Endodermal cell (in vitro differentiated cells): ENCODE measurements at regions not wholly inside any gene's neighbourhood (a gene's known extent, or its start where the extent isn't known, plus 50 kb on each side); places are given as distances from the start of the nearest gene placed in this dataset.

ENCODE experiments used
- DNase-seq: peaks from one replicate; pipeline ENCODE4 v3.0.0-alpha.2; 2017
- H3K27ac ChIP-seq: 2 replicates; pipeline ENCODE4 v1.5.1; 2013; ENCODE audit warnings: mild to moderate bottlenecking, low read depth, low read length, moderate library complexity
- H3K27me3 ChIP-seq: 2 replicates; pipeline ENCODE4 v1.6.1; 2013; ENCODE audit warnings: mild to moderate bottlenecking, low read length, moderate library complexity; ENCODE audit not compliant: insufficient read depth, control insufficient read depth, poor library complexity, severe bottlenecking
- H3K36me3 ChIP-seq: 2 replicates; pipeline ENCODE4 v1.7.0; 2013; ENCODE audit warnings: mild to moderate bottlenecking, low read length, moderate library complexity; ENCODE audit not compliant: control insufficient read depth, insufficient read depth
- H3K4me1 ChIP-seq: one replicate; pipeline ENCODE4 v1.7.0; 2013; ENCODE audit warnings: low read length; ENCODE audit not compliant: control insufficient read depth, insufficient read depth
- H3K4me3 ChIP-seq: 2 replicates; pipeline ENCODE4 v1.5.1; 2013; ENCODE audit warnings: mild to moderate bottlenecking, low read length, moderate library complexity
- H3K9ac ChIP-seq: 2 replicates; pipeline ENCODE4 v1.6.1; 2013; ENCODE audit warnings: mild to moderate bottlenecking, low read length, moderate library complexity; ENCODE audit not compliant: poor library complexity, severe bottlenecking; ENCODE audit errors: extremely low read depth
- H3K9me3 ChIP-seq: 2 replicates; pipeline ENCODE4 v1.6.1; 2013; ENCODE audit warnings: mild to moderate bottlenecking, low read length, moderate library complexity; ENCODE audit not compliant: control insufficient read depth
- H3K27ac Mint-ChIP-seq: 2 replicates; pipeline ENCODE4 v1.8.0; 2020; ENCODE audit warnings: mixed read lengths
- H3K27me3 Mint-ChIP-seq: 2 replicates; pipeline ENCODE4 v1.8.0; 2021; ENCODE audit warnings: mild to moderate bottlenecking, mixed read lengths; ENCODE audit not compliant: insufficient read depth
- H3K36me3 Mint-ChIP-seq: 2 replicates; pipeline ENCODE4 v1.8.0; 2020; ENCODE audit warnings: low read depth, mixed read lengths
- H3K4me1 Mint-ChIP-seq: 2 replicates; pipeline ENCODE4 v1.8.0; 2020; ENCODE audit warnings: mixed read lengths
- H3K4me3 Mint-ChIP-seq: 2 replicates; pipeline ENCODE4 v1.8.0; 2020; ENCODE audit warnings: mild to moderate bottlenecking, moderate library complexity, mixed read lengths
- H3K9me3 Mint-ChIP-seq: 2 replicates; pipeline ENCODE4 v1.8.0; 2020; ENCODE audit warnings: mild to moderate bottlenecking, mixed read lengths
- WGBS, 2 experiments: methylation state at CpG; one replicate each; pipeline versions ENCODE4 v1.1.5 to v1.1.7; 2013; ENCODE audit warnings: missing lambda C conversion rate in 2 of 2, mixed read lengths in 1 of 2; ENCODE audit not compliant: insufficient coverage in 1 of 2, insufficient read length in 1 of 2; 5-methylcytosine and 5-hydroxymethylcytosine counted together
- TF ChIP-seq, protein P1 (sequence below): fragments of 200-600 bp; sonication (generic); conservative IDR thresholded peaks from 2 replicates; pipeline ENCODE4 v1.5.0; 2021; ENCODE audit warnings: antibody characterized with exemption, mild to moderate bottlenecking

DNA sequence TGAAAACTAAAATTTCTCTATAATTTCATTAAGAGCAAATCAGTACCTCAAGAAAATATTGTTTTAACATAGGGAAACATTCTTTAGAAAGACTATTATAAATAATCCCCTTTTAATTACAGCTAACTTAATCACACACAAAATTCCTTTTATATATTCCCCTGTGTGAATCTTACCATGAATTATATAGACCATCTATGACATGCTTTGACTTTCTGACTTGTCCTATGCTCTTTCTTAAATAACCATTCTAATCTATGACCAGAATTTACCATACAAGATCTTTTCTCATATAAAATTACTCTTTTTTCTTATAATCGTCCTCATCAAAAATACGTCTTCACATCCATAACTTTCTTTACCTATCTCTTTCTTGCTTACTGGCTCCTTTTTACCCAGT lies 824.2 kb upstream of the FAM98A start:
- Mint-ChIP-seq H3K27ac (no peak overlapping the region), H3K4me1 (no peaks in the 10 kb centered on the region), H3K36me3 (peaks cover 3% of the 10 kb centered on the region), H3K27me3 (no peaks in the 10 kb centered on the region), H3K9me3 (peaks cover 72% of the 10 kb centered on the region), H3K4me3 (no peak overlapping the region)
- no peak for DNase-seq
- H3K27me3 ChIP-seq, result no peaks in the 10 kb centered on the region
- no peaks in the 10 kb centered on the region for H3K4me1 ChIP-seq
- H3K4me3 ChIP-seq, result no peak overlapping the region
- no peak overlapping the region for H3K27ac ChIP-seq
- TF ChIP-seq, protein P1, sequence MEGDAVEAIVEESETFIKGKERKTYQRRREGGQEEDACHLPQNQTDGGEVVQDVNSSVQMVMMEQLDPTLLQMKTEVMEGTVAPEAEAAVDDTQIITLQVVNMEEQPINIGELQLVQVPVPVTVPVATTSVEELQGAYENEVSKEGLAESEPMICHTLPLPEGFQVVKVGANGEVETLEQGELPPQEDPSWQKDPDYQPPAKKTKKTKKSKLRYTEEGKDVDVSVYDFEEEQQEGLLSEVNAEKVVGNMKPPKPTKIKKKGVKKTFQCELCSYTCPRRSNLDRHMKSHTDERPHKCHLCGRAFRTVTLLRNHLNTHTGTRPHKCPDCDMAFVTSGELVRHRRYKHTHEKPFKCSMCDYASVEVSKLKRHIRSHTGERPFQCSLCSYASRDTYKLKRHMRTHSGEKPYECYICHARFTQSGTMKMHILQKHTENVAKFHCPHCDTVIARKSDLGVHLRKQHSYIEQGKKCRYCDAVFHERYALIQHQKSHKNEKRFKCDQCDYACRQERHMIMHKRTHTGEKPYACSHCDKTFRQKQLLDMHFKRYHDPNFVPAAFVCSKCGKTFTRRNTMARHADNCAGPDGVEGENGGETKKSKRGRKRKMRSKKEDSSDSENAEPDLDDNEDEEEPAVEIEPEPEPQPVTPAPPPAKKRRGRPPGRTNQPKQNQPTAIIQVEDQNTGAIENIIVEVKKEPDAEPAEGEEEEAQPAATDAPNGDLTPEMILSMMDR, result no peak
- H3K9ac ChIP-seq, result no peak overlapping the region
- WGBS, 2 experiments, result 85 to 90% methylated on average over 2 of the region's 2 CpGs
- H3K36me3 ChIP-seq, result no peaks in the 10 kb centered on the region
- peaks cover 67% of the 10 kb centered on the region for H3K9me3 ChIP-seq

- Mint-ChIP-seq H3K36me3 (peaks cover 3% of the 10 kb centered on the region), H3K27ac (no peak overlapping the region), H3K4me3 (no peak overlapping the region), H3K9me3 (peaks cover 57% of the 10 kb centered on the region), H3K4me1 (peaks cover 9% of the 10 kb centered on the region), H3K27me3 (no peaks in the 10 kb centered on the region)
- no peak overlapping the region for H3K9ac ChIP-seq
- DNase-seq, result no peak
- TF ChIP-seq, protein P1, result no peak
- H3K27ac ChIP-seq, result no peak overlapping the region
- H3K36me3 ChIP-seq, result no peaks in the 10 kb centered on the region
- H3K4me3 ChIP-seq, result no peak overlapping the region
- H3K27me3 ChIP-seq, result no peaks in the 10 kb centered on the region
- H3K4me1 ChIP-seq, result no peaks in the 10 kb centered on the region
- H3K9me3 ChIP-seq, result peaks cover 52% of the 10 kb centered on the region
Measured at GRCh38 chr2:34419856-34420255, 820.8 kb upstream of the FAM98A start.

GRCh38 chr2:34416856-34417255 lies 817.8 kb upstream of the FAM98A start:
- Mint-ChIP-seq H3K27me3 (no peaks in the 10 kb centered on the region), H3K9me3 (peaks cover 32% of the 10 kb centered on the region), H3K4me1 (peaks cover 9% of the 10 kb centered on the region), H3K27ac (no peak overlapping the region), H3K4me3 (no peak overlapping the region), H3K36me3 (no peaks in the 10 kb centered on the region)
- DNase-seq, result no peak
- Histone ChIP-seq H3K36me3 (no peaks in the 10 kb centered on the region), H3K9ac (no peak overlapping the region), H3K27me3 (no peaks in the 10 kb centered on the region), H3K27ac (no peak overlapping the region), H3K4me3 (no peak overlapping the region), H3K4me1 (no peaks in the 10 kb centered on the region), H3K9me3 (peaks cover 25% of the 10 kb centered on the region)
- 92 to 100% methylated on average over 1 to 2 of the region's 2 CpGs for WGBS, 2 experiments
- TF ChIP-seq, protein P1, result no peak
